ENCODE measurements at regions not wholly inside any gene's neighbourhood (a gene's known extent, or its start where the extent isn't known, plus 50 kb on each side); places are given as distances from the start of the nearest gene placed in this dataset.

GRCh38 chrX:4764888-4765287 is 1051.4 kb upstream of the PRKX start:
- TF ChIP-seq FOXP2 (optimal IDR thresholded peaks at IDR 0.05; ENCODE audit: borderline replicate concordance, extremely low read depth, extremely low read length, insufficient read depth) (no peak), REST (IDR thresholded peaks at IDR 0.05; ENCODE audit: insufficient read depth in 1 of 2, low read depth in 2 of 2, low read length in 2 of 2) (no peak), POLR2AphosphoS5 (IDR thresholded peaks at IDR 0.05; ENCODE audit: low read depth, low read length) (no peak), TAF1 (IDR thresholded peaks at IDR 0.05; ENCODE audit: borderline replicate concordance, insufficient read depth, low read length) (no peak), SIN3A (IDR thresholded peaks at IDR 0.05; ENCODE audit: borderline replicate concordance, insufficient read depth, low read length) (no peak)

- TF ChIP-seq TAF1 (IDR thresholded peaks at IDR 0.05; ENCODE audit: borderline replicate concordance, insufficient read depth, low read length) (no peak), POLR2AphosphoS5 (IDR thresholded peaks at IDR 0.05; ENCODE audit: low read depth, low read length) (no peak), REST (IDR thresholded peaks at IDR 0.05; ENCODE audit: insufficient read depth in 1 of 2, low read depth in 2 of 2, low read length in 2 of 2) (no peak), FOXP2 (optimal IDR thresholded peaks at IDR 0.05; ENCODE audit: borderline replicate concordance, extremely low read depth, extremely low read length, insufficient read depth) (no peak), SIN3A (IDR thresholded peaks at IDR 0.05; ENCODE audit: borderline replicate concordance, insufficient read depth, low read length) (no peak)
Measured at GRCh38 chrX:4762196-4762595, 1048.7 kb upstream of the PRKX start.

- TF ChIP-seq REST (IDR thresholded peaks at IDR 0.05; ENCODE audit: insufficient read depth in 1 of 2, low read depth in 2 of 2, low read length in 2 of 2) = no peak
- no peak for TF ChIP-seq SIN3A (IDR thresholded peaks at IDR 0.05; ENCODE audit: borderline replicate concordance, insufficient read depth, low read length)
- no peak for TF ChIP-seq TAF1 (IDR thresholded peaks at IDR 0.05; ENCODE audit: borderline replicate concordance, insufficient read depth, low read length)
- no peak for TF ChIP-seq FOXP2 (optimal IDR thresholded peaks at IDR 0.05; ENCODE audit: borderline replicate concordance, extremely low read depth, extremely low read length, insufficient read depth)
- TF ChIP-seq POLR2AphosphoS5 (IDR thresholded peaks at IDR 0.05; ENCODE audit: low read depth, low read length) = no peak
Measured at GRCh38 chrX:4754878-4755604, 1041.6 kb upstream of the PRKX start.

- TF ChIP-seq REST (IDR thresholded peaks at IDR 0.05; ENCODE audit: insufficient read depth in 1 of 2, low read depth in 2 of 2, low read length in 2 of 2) (no peak), TAF1 (IDR thresholded peaks at IDR 0.05; ENCODE audit: borderline replicate concordance, insufficient read depth, low read length) (no peak), SIN3A (IDR thresholded peaks at IDR 0.05; ENCODE audit: borderline replicate concordance, insufficient read depth, low read length) (no peak), POLR2AphosphoS5 (IDR thresholded peaks at IDR 0.05; ENCODE audit: low read depth, low read length) (no peak), FOXP2 (optimal IDR thresholded peaks at IDR 0.05; ENCODE audit: borderline replicate concordance, extremely low read depth, extremely low read length, insufficient read depth) (no peak)
Measured at GRCh38 chrX:4741024-4741423, 1027.6 kb upstream of the PRKX start.

Data from PFSK-1 (cell line).